NCI-H510A treated with DMSO at 0.1 percent for 48 hours (cell line): ENCODE measurements at regions not wholly inside any gene's neighbourhood (a gene's known extent, or its start where the extent isn't known, plus 50 kb on each side); places are given as distances from the start of the nearest gene placed in this dataset.

ENCODE experiments used
- DNase-seq: peaks from one replicate; lab custom pipeline; 2025; lab: John Stamatoyannopoulos, UW

DNA sequence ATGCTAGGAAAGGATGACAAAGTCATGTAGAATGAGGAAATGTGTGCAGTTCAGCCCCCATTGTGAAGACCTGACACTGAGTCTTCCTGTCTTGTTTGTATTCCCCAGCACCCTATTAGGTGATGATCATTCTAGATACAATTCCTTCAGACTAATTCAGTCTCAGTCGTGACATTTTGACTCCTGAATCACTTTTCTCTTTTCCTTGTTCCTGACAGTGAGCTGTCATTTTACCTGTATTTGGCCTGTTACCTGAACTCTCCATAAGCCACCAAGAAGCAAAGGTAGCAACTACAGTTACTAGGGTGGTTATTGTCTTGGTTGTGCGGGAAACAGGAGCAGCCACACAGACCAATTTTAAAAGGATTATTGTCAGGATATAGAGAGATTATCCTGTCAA is 111.4 kb upstream of the TAC1 start:
- DNase-seq: no peak

DNA sequence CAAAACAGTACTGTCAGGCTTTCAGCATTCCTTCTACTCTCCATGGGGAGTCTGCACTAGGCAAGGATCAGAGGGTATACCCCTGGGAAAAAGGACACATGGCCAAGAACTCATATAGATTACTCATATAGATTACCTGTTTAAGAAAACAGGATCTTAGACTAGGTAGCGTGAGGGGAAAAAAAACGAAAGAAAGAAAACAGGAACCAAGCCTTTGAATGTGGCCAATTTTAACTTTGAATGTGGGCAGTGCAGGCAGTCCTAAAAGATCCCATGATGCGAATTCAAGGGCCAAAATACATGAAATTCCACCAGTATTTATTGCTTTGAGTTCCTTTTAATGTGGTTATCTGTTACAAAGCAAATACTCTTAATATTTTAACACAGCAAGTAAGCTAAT is 108.6 kb upstream of the TAC1 start:
- DNase-seq: no peak

DNA sequence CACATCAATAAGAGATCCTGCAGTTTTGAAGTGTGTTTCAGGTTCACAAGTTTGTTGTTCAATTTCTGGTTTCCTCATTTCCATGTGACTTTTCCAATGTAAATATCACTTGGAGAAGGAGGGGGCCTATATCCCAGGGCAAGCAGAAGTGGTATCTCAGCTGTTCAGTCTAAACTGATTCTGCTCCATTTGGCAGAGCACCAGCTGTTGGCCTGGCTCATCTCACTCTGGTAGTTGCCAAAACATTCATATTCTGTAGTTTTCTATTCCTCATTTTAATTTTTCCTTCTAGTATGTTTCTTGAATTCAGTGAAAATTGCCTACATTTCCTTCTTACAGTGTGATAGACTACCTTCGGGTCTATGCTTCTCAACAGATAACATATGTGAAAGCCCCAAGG is 101.8 kb upstream of the TAC1 start:
- DNase-seq: no peak

DNA sequence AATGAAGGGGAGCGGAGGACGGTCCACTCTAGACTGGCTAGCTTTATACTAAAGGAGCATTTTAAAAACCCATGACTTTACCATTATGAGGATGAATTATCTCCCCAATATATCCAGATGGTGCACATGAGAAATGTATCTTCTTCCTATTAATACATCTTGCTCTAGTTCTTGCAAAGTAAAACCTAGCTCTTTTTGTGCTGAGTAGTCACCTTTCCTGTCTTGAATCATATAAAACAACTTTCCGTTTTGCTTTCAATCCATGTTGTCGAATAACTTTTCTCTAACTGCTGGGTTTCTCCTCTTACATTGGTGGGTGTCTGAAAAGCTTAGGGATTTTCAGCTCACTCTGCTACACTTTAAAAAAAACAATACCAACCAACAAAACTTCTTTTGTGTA is 96.3 kb upstream of the TAC1 start:
- no peak for DNase-seq

DNA sequence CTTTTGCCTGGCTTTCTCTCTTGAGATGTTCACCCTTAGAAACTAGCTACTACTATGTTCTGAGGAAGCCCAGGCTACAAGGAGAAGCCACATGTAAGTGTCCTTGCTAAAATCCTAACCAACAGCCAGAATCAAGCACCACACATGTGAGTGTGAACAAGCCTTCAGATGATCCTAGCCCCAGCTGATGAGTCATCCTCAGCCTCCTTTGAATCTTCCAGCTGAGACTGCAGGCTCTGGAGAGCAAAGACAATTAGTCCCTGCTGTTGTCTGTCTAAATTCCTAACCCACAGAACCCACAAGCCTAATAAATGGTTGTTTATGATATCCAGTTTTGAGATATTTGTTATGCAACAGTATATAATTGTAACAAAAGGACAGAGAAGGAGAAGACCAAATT is 92.8 kb upstream of the TAC1 start:
- no peak for DNase-seq

DNA sequence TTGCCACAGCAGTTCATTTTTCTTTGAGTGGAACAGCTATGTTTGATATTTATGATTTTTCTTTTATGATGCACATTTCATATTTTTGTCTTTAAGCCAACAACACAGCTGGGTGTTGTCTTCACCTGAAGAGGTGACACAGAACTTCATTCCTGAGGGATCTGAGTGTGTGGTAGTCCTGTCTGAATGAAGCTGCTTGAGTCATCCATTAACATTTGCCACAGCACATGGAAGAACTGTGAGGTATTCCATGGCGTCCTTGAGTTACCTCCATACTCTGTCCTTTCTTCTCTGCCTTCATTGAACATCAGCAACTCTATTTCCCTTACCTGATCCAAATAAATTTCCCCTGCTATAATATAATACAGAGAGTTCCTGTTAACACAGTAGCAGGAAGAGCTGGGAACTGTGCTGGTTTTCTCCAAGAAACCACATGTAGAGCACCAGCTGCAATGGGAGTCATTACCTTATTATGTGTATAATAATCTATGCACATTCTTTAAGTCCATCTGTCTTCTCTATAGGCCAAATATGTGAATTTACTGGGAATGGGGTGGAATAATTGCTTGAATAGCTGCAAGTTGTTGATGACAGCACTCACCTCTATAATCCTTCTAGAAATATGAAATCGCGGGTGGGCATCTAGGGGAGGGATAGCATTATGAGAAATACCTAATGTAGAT is 72.4 kb upstream of the TAC1 start:
- no peak for DNase-seq

DNA sequence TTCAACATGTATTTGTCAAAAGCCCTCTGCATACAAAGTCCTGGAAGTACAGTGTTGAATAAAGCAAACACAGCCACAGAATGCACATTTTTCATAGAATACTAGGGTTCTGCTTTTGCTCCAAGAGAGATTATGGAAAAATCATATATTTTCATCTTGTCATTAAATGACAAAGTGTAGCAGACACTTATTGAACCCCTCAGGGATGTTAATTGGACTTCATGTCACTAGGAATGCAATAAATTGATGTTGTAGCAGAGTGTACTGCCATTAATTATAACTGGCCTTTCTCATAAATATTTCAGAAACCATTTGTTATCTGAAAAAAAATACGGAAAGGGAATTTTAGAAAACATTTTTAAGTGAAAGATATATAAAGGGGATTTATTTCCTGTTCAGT is 64.5 kb upstream of the TAC1 start:
- no peak for DNase-seq

DNA sequence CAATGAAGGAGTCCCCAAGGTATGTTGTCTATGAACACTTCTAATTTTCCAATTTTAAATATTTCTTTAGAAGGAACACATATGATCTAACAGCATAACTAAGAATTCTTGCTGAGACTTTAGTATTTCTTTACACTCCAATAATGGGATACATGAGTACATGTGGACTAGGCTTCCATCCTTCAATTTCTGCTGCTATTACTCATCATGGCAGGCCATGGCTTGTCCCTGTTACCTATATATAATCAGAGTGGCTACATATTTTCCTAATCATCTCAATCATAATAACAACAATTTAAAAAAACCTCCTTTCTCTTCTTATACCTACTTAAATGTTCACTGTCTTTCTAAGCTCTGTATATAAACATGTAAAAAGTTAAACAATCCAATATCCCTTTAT is 60.3 kb upstream of the TAC1 start:
- no peak for DNase-seq

DNA sequence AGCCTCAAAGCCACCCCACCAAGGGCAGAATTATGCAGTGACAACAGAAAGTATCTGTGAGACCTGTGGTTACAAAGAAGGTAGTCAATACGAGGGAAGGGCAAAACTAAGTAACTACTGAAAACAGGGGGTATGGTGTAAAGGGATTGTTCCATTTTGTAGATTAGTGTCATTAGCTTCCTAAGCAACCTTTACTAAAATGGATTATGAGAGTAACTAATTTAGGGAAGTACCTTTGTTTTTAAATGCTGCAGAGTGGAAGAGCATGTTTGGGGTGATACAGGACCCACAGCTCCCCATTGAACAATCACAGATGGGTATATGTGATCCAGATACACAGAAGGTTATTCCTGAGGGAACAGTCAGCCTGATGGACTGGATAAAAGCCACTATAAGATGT is 51.3 kb upstream of the TAC1 start:
- DNase-seq: no peak
